SK-MEL-5 (cell line): ENCODE measurements at regions not wholly inside any gene's neighbourhood (a gene's known extent, or its start where the extent isn't known, plus 50 kb on each side); places are given as distances from the start of the nearest gene placed in this dataset.

Experiments used
- DNase-seq: peaks from one replicate; pipeline ENCODE4 v3.0.0-alpha.2; 2016; ENCODE audit warnings: low read depth, low spot score
- in situ Hi-C: cut with HindIII; loops from 2 replicates; pipeline ENCODE4 v1.10.0; 2016; ENCODE audit warnings: low sequenced_read_pairs, high pct_unique_total_duplicates, low pct_unique_long_range_greater_than_20kb

- in situ Hi-C loops: no loop called here
- no peak for DNase-seq
Measured at GRCh38 chr20:4369119-4369797, 120.2 kb upstream of the ADRA1D start.

GRCh38 chr20:4366076-4366475 is 117.0 kb upstream of the ADRA1D start:
- in situ Hi-C loops: no loop called here
- no peak for DNase-seq

GRCh38 chr20:4358552-4358951 is 109.5 kb upstream of the ADRA1D start:
- in situ Hi-C loops: no loop called here
- no peak for DNase-seq

- in situ Hi-C loops: no loop called here
- DNase-seq: no peak
Measured at GRCh38 chr20:4352348-4352747, 103.3 kb upstream of the ADRA1D start.

GRCh38 chr20:4350096-4350495 is 101.0 kb upstream of the ADRA1D start:
- in situ Hi-C loops: no loop called here
- DNase-seq: no peak

- in situ Hi-C loops: no loop called here
Measured at GRCh38 chr20:4344670-4345069, 95.6 kb upstream of the ADRA1D start.

GRCh38 chr20:4342609-4343008 is 93.5 kb upstream of the ADRA1D start:
- no peak for DNase-seq
- in situ Hi-C loops: no loop called here

More at GRCh38 chr20:4344670-4345069, 95.6 kb upstream of the ADRA1D start:
- no peak for DNase-seq

- DNase-seq: no peak
- in situ Hi-C loops: no loop called here
Measured at GRCh38 chr20:4341804-4342485, 92.9 kb upstream of the ADRA1D start.

GRCh38 chr20:4335722-4336121 is 86.6 kb upstream of the ADRA1D start:
- DNase-seq: no peak
- in situ Hi-C loops: no loop called here

GRCh38 chr20:4332121-4332860 is 83.2 kb upstream of the ADRA1D start:
- DNase-seq: no peak
- in situ Hi-C loops: no loop called here

- in situ Hi-C loops: no loop called here
- no peak for DNase-seq
Measured at GRCh38 chr20:4330011-4330410, 80.9 kb upstream of the ADRA1D start.

GRCh38 chr20:4329232-4329631 is 80.1 kb upstream of the ADRA1D start:
- DNase-seq: peak; percentile 24
- in situ Hi-C loops: no loop called here

- in situ Hi-C loops: no loop called here
- DNase-seq: no peak
Measured at GRCh38 chr20:4328541-4328940, 79.5 kb upstream of the ADRA1D start.

- no peak for DNase-seq
- in situ Hi-C loops: no loop called here
Measured at GRCh38 chr20:4327956-4328355, 78.9 kb upstream of the ADRA1D start.

- in situ Hi-C loops: no loop called here
- no peak for DNase-seq
Measured at GRCh38 chr20:4326195-4327065, 77.3 kb upstream of the ADRA1D start.

GRCh38 chr20:4325548-4326187 is 76.6 kb upstream of the ADRA1D start:
- in situ Hi-C loops: no loop called here
- DNase-seq: no peak

GRCh38 chr20:4324611-4325243 is 75.6 kb upstream of the ADRA1D start:
- no peak for DNase-seq
- in situ Hi-C loops: no loop called here
